ENCODE measurements at regions not wholly inside any gene's neighbourhood (a gene's known extent, or its start where the extent isn't known, plus 50 kb on each side); places are given as distances from the start of the nearest gene placed in this dataset.

DNA sequence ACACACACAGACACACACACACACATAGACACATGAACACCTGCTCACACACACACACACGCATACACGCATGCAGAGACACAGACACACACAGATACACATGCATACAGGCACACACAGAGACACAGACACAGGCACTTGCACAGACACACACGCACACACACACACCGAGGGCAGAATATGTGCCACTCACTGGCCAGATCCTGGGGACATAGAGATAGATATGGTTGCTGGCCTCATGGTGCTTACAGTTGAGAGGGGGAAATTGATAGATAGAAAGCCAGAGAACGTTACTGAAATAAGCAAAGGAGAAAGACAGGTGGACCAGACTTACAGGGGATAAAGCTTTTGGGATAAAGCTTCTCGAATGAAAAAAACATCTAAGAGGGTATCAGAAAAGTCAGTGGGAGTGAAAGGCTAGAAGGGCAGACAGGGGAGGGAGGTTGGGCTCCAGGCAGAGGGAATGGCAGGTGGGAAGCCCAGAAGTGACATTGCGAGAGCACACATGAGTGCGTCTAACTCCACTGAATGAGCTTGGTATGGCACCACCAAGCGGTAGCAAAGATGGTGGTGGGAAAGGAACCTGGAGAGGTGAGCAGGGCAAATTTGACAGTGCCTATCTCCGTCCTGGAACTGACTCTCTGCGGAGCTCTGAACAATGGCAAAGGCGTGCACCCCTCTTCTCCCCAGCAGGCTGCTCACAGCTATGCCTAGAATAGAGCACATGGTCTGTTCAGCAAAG, 390.1 kb upstream of the TRIB2 start:
- TF ChIP-seq, protein P1, sequence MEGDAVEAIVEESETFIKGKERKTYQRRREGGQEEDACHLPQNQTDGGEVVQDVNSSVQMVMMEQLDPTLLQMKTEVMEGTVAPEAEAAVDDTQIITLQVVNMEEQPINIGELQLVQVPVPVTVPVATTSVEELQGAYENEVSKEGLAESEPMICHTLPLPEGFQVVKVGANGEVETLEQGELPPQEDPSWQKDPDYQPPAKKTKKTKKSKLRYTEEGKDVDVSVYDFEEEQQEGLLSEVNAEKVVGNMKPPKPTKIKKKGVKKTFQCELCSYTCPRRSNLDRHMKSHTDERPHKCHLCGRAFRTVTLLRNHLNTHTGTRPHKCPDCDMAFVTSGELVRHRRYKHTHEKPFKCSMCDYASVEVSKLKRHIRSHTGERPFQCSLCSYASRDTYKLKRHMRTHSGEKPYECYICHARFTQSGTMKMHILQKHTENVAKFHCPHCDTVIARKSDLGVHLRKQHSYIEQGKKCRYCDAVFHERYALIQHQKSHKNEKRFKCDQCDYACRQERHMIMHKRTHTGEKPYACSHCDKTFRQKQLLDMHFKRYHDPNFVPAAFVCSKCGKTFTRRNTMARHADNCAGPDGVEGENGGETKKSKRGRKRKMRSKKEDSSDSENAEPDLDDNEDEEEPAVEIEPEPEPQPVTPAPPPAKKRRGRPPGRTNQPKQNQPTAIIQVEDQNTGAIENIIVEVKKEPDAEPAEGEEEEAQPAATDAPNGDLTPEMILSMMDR (conservative IDR thresholded peaks at IDR 0.05; ENCODE audit: low read length): peak; percentile 51; the same call in 1 of the 2 replicates
- TF ChIP-seq EZH2phosphoT487 (IDR thresholded peaks at IDR 0.05; ENCODE audit: borderline replicate concordance, low read depth, low read length): no peak
